Omental fat pad (tissue), 3 donors: ENCODE measurements at regions not wholly inside any gene's neighbourhood (a gene's known extent, or its start where the extent isn't known, plus 50 kb on each side); places are given as distances from the start of the nearest gene placed in this dataset.

Source experiments
- ATAC-seq: fragments of 150-250 bp; one replicate; pipeline ENCODE4 v1.9.1; 2016; ENCODE audit warnings: mild to moderate bottlenecking, moderate library complexity; ENCODE audit not compliant: low FRiP score
- DNase-seq: peaks from one replicate; pipeline ENCODE4 v3.0.0-alpha.2; 2019; ENCODE audit warnings: low spot score
- CTCF ChIP-seq, 3 donors: fragments of 450-650 bp; IDR thresholded peaks; one replicate each; pipeline ENCODE4 v1.5.1; 2016 to 2017; ENCODE audit warnings: antibody characterized with exemption in 3 of 3, mild to moderate bottlenecking in 3 of 3, moderate library complexity in 2 of 3

DNA sequence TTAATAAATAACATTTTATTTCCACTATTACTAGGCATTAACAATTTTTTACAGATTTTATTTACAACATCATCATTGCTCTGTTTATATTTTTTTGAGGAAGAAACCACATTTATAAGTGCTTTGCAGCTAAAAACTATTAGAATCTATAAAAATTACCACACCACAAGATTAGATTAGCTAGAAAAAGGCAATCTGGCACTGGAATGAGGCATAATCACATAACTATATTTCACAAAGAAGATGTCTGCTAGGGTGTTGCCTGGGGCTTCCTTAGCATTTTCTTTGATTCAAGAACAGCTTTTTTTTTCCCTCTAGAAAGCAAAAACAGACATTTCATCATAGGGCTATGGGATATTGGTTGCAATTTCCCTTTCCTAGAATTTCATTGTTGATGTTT is 2169.2 kb downstream of the MRPL39 start:
- no peak for TF ChIP-seq CTCF (IDR thresholded peaks at IDR 0.05)
- ATAC-seq = no peak
- DNase-seq = no peak

DNA sequence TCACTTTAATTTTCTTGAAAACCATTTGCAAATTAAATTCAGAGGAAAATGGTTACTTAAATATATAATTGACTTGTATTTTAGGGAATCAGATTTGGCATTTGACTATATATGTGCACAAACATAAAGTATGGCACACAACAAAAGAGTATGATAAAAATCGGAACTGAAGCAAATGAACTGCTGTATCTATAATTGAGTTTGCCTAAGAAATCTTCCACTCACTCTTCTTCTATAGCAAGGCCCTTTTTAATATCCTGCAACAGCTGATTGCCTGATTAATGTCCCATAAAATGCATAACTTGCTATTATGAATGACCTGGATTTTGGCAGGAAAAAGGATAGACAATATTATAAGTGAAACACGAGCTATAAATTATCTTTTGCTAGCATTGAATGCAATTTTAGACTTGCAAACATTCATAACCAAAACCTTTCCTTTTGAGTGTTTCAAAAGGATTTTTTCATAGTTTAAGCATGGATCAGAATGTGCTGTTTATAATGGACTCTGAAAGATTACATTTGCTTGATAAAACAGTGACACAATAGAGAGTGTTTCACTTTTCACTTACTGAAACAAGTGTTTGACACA is 2204.3 kb downstream of the MRPL39 start:
- ATAC-seq (no peak), DNase-seq (no peak)
- no peak for TF ChIP-seq CTCF (IDR thresholded peaks at IDR 0.05)

DNA sequence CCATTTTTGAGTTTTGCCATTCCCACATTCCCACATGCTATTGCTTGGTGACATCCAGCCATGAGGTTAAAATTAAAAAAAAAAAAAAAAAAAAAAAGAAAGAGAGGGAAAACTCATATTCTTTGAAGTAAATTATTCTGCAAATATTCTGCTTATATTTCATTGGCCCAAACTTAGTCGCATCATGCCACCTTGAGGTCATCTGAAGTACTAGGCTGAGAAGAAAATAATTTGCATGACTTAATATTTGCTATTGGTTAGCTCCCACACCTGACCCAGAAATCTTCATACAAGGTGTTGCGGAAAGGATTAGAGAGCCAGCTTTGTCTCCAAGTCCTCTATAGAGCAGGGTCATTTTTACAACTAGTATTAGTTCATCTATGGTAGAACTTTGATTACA is 2206.0 kb downstream of the MRPL39 start:
- DNase-seq (no peak), ATAC-seq (no peak)
- TF ChIP-seq CTCF (IDR thresholded peaks at IDR 0.05) = no peak

GRCh38 chr21:23398726-23399125 is 2208.6 kb downstream of the MRPL39 start:
- DNase-seq = no peak
- no peak for ATAC-seq
- no peak for TF ChIP-seq CTCF (IDR thresholded peaks at IDR 0.05)

GRCh38 chr21:23394458-23394857 is 2212.8 kb downstream of the MRPL39 start:
- DNase-seq (no peak), ATAC-seq (no peak)
- no peak for TF ChIP-seq CTCF (IDR thresholded peaks at IDR 0.05)

DNA sequence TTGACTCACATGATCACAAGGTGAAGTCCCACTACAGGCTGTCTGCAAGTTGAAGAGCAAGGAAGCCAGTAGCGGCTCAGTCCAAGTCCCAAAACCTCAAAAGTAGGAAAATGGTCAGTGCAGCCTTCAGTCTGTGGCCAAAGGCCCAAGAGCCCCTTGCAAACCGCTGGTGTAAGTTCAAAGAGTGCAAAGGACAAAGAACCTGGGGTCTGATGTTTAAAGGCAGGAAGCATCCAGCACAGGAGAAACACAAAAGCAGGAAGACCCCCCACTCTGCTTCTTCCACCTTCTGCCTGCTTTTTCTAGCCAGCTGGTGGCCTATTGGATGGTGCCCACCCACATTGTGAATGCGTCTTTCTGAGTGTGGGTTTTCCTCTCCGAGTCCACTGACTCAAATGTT is 2222.6 kb downstream of the MRPL39 start:
- ATAC-seq (no peak), DNase-seq (no peak)
- no peak for TF ChIP-seq CTCF (IDR thresholded peaks at IDR 0.05)

GRCh38 chr21:23374155-23374554 is 2233.1 kb downstream of the MRPL39 start:
- no peak for DNase-seq
- no peak for ATAC-seq
- no peak for TF ChIP-seq CTCF (IDR thresholded peaks at IDR 0.05)
